B cell (primary cell): ENCODE measurements at regions not wholly inside any gene's neighbourhood (a gene's known extent, or its start where the extent isn't known, plus 50 kb on each side); places are given as distances from the start of the nearest gene placed in this dataset.

ENCODE experiments used
- ATAC-seq: fragments of 200-7000 bp; cut with Tn5 transposase; one replicate; pipeline ENCODE4 v1.10.0; 2021; ENCODE audit warnings: low read depth, mild to moderate bottlenecking, moderate number of reproducible peaks, moderate library complexity
- CTCF ChIA-PET: fragments of 350-600 bp; sonication (Branson Sonifier 250); formaldehyde crosslinking; loops from one replicate; lab custom pipeline; 2021; ENCODE audit warnings: antibody characterized with exemption, inconsistent platforms; lab: Charles Lee
- POLR2A ChIA-PET: fragments of 350-600 bp; sonication (Branson Sonifier 250); formaldehyde crosslinking; loops from one replicate; lab custom pipeline; 2021; ENCODE audit warnings: antibody characterized with exemption; lab: Charles Lee
- DNase-seq: peaks from one replicate; pipeline ENCODE4 v3.0.0; 2013
- H2AFZ ChIP-seq: 2 replicates; pipeline ENCODE4 v1.6.1; 2012; ENCODE audit warnings: mild to moderate bottlenecking, low read depth, low read length; ENCODE audit not compliant: insufficient read depth, poor library complexity, severe bottlenecking
- H3K27ac ChIP-seq, 2 donors: 1 replicate in 1 of 2; 2 replicates in 1 of 2; pipeline ENCODE4 v1.5.1; 2012 to 2013; ENCODE audit warnings: low read length in 2 of 2, mild to moderate bottlenecking in 2 of 2, moderate library complexity in 1 of 2
- H3K27me3 ChIP-seq, 4 experiments: fragments of 200-600 bp in 1 of 4; sonication (generic) in 1 of 4; replicated peaks in 1 of 4; 1 replicate in 2 of 4; 2 replicates in 2 of 4; pipeline versions ENCODE4 v1.6.1 to v1.7.0; 2013 to 2016; ENCODE audit warnings: low read length in 3 of 4, mild to moderate bottlenecking in 2 of 4, mixed read lengths in 1 of 4, moderate library complexity in 1 of 4; ENCODE audit not compliant: insufficient read depth in 4 of 4, control insufficient read depth in 3 of 4; ENCODE audit errors: control extremely low read depth in 1 of 4
- H3K36me3 ChIP-seq, 2 experiments: replicated peaks in 1 of 2; 1 replicate in 1 of 2; 2 replicates in 1 of 2; pipeline versions ENCODE4 v1.6.1 to v1.7.1; 2013; ENCODE audit warnings: low read length in 1 of 2; ENCODE audit not compliant: insufficient read depth in 2 of 2, control insufficient read depth in 1 of 2; ENCODE audit errors: control extremely low read depth in 1 of 2, extremely low read depth in 1 of 2
- H3K4me1 ChIP-seq, 2 donors: fragments of 200-600 bp in 1 of 2; sonication (generic) in 1 of 2; 1 replicate in 1 of 2; 2 replicates in 1 of 2; pipeline versions ENCODE4 v1.5.1 to v1.6.1; 2013 to 2017; ENCODE audit warnings: low read length in 2 of 2; ENCODE audit not compliant: control insufficient read depth in 2 of 2, insufficient read depth in 2 of 2
- H3K4me2 ChIP-seq: replicated peaks from 2 replicates; pipeline ENCODE3; 2012; ENCODE audit warnings: mild to moderate bottlenecking, low read depth, low read length; ENCODE audit not compliant: poor library complexity, severe bottlenecking
- H3K4me3 ChIP-seq, 5 experiments: fragments of 200-600 bp in 1 of 5; sonication (generic) in 1 of 5; 1 replicate in 3 of 5; 2 replicates in 2 of 5; pipeline versions ENCODE4 v1.5.1 to v1.7.0; 2011 to 2016; ENCODE audit warnings: low read length in 4 of 5, mild to moderate bottlenecking in 4 of 5, low read depth in 2 of 5, control low read depth in 1 of 5, moderate library complexity in 1 of 5; ENCODE audit not compliant: insufficient read depth in 1 of 5; ENCODE audit errors: control extremely low read depth in 1 of 5, extremely low read depth in 1 of 5
- H3K79me2 ChIP-seq: fragments of 200-600 bp; sonication (generic); one replicate; pipeline ENCODE4 v1.6.0; 2016; ENCODE audit warnings: low read length; ENCODE audit not compliant: control insufficient read depth, insufficient read depth
- H3K9ac ChIP-seq: fragments of 200-600 bp; sonication (generic); 2 replicates; pipeline ENCODE4 v1.6.1; 2017; ENCODE audit warnings: mild to moderate bottlenecking, low read length, moderate library complexity
- H3K9me3 ChIP-seq, 3 donors: one replicate each; pipeline versions ENCODE4 v1.6.1 to v1.7.1; 2013; ENCODE audit warnings: low read length in 2 of 3; ENCODE audit not compliant: control insufficient read depth in 2 of 3, insufficient read depth in 1 of 3; ENCODE audit errors: control extremely low read depth in 1 of 3
- H4K20me1 ChIP-seq: 2 replicates; pipeline ENCODE4 v1.6.0; 2012; ENCODE audit warnings: mild to moderate bottlenecking, low read length; ENCODE audit not compliant: insufficient read depth, control insufficient read depth, poor library complexity, severe bottlenecking
- H3K27ac Mint-ChIP-seq: one replicate; pipeline ENCODE4 v1.8.0; 2021; ENCODE audit warnings: mixed read lengths
- H3K27me3 Mint-ChIP-seq: one replicate; pipeline ENCODE4 v1.8.0; 2021; ENCODE audit warnings: mixed read lengths
- H3K4me1 Mint-ChIP-seq: one replicate; pipeline ENCODE4 v1.8.0; 2021; ENCODE audit warnings: mixed read lengths
- H3K4me3 Mint-ChIP-seq: one replicate; pipeline ENCODE4 v1.8.0; 2021; ENCODE audit warnings: mixed read lengths
- H3K9me3 Mint-ChIP-seq: one replicate; pipeline ENCODE4 v1.8.0; 2022; ENCODE audit warnings: mixed read lengths; ENCODE audit not compliant: insufficient read depth
- CTCF ChIP-seq: fragments of 200-600 bp; IDR thresholded peaks from one replicate; pipeline ENCODE4 v1.8.0; 2022; ENCODE audit warnings: antibody characterized with exemption, mild to moderate bottlenecking
- EZH2 ChIP-seq: IDR thresholded peaks from 2 replicates; pipeline ENCODE4 v1.6.1; 2012; ENCODE audit warnings: borderline replicate concordance, low read depth, mild to moderate bottlenecking, moderate library complexity, low read length; ENCODE audit not compliant: insufficient read depth, poor library complexity, severe bottlenecking
- WGBS: methylation state at CpG from one replicate; pipeline ENCODE4 v1.1.5; 2013; ENCODE audit warnings: missing lambda C conversion rate; ENCODE audit not compliant: insufficient coverage; 5-methylcytosine and 5-hydroxymethylcytosine counted together
- intact Hi-C: fragments of 100-400 bp; cut with micrococcal nuclease; formaldehyde crosslinking; loops from one replicate; pipeline ENCODE4 v1.10.0; 2022

- no peak overlapping the region for H3K4me2 ChIP-seq
- H2AFZ ChIP-seq: no peak overlapping the region
- intact Hi-C loops: no loop called here
- TF ChIP-seq EZH2 (no peak), CTCF (no peak)
- H3K27me3 ChIP-seq: no peaks in the 10 kb centered on the region
- no peak overlapping the region for H3K27ac ChIP-seq
- H3K27me3 Mint-ChIP-seq: no peaks in the 10 kb centered on the region
- H3K79me2 ChIP-seq: no peaks in the 10 kb centered on the region
- no CpG with 5 or more reads among the region's 1 CpG for WGBS
- no peak overlapping the region for H3K27ac Mint-ChIP-seq
- no peak for ATAC-seq
- no peaks in the 10 kb centered on the region for H3K4me1 ChIP-seq
- H3K9me3 Mint-ChIP-seq: no peaks in the 10 kb centered on the region
- DNase-seq: no peak
- H3K9me3 ChIP-seq: peaks cover 0 to 2% (median 0%) of the 10 kb centered on the region in 3 donors
- H4K20me1 ChIP-seq: no peaks in the 10 kb centered on the region
- H3K36me3 ChIP-seq: no peaks in the 10 kb centered on the region
- POLR2A ChIA-PET: no interaction called here
- H3K9ac ChIP-seq: no peak overlapping the region
- CTCF ChIA-PET: no interaction called here
- no peak overlapping the region for H3K4me3 ChIP-seq
- no peak overlapping the region for H3K4me3 Mint-ChIP-seq
- H3K4me1 Mint-ChIP-seq: no peaks in the 10 kb centered on the region
These were observed 477.1 kb upstream of the EYS start for GRCh38 chr6:66184091-66184490.

GRCh38 chr6:66179361-66179760, 472.3 kb upstream of the EYS start:
- no peaks in the 10 kb centered on the region for H3K9me3 Mint-ChIP-seq
- H3K4me3 Mint-ChIP-seq: no peak overlapping the region
- Histone ChIP-seq H2AFZ (no peak overlapping the region), H3K27me3 (no peaks in the 10 kb centered on the region), H3K4me2 (no peak overlapping the region), H3K9ac (no peak overlapping the region), H4K20me1 (no peaks in the 10 kb centered on the region), H3K79me2 (no peaks in the 10 kb centered on the region), H3K4me3 (no peak overlapping the region), H3K4me1 (no peaks in the 10 kb centered on the region), H3K36me3 (no peaks in the 10 kb centered on the region), H3K9me3 (no peaks in the 10 kb centered on the region), H3K27ac (no peak overlapping the region)
- no peaks in the 10 kb centered on the region for H3K27me3 Mint-ChIP-seq
- TF ChIP-seq EZH2: no peak
- TF ChIP-seq CTCF: no peak
- intact Hi-C loops: no loop called here
- H3K4me1 Mint-ChIP-seq: no peaks in the 10 kb centered on the region
- 80% methylated on average over 1 of the region's 3 CpGs for whole genome bisulfite sequencing
- no peak for DNase-seq
- H3K27ac Mint-ChIP-seq: no peak overlapping the region
- POLR2A ChIA-PET: no interaction called here
- ATAC-seq: no peak
- CTCF ChIA-PET: no interaction called here
